ENCODE measurements at regions not wholly inside any gene's neighbourhood (a gene's known extent, or its start where the extent isn't known, plus 50 kb on each side); places are given as distances from the start of the nearest gene placed in this dataset.

DNA sequence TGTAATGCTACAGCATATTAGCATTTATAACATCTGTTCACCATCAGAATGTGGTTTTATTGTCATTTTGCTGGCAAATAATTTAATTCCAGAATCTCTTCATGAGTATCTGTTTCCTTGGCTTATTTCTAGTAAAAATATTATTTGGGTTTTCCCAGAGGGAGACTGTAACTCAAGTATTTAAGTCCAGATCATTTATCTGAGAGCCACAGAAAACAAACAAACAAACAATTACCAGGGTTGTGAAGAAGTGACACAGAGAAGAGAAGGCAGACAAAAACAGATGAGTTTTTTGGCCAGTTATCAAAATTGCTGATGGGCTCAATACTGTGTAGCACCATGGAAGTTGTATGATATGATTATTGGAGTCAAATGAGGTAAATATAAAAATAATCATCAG is 515.1 kb downstream of the TECRL start:
- ChIA-PET POLR2A (ENCODE audit: low non-redundant PET) (no interaction called here), CTCF (no interaction called here)
- Histone ChIP-seq H3K27me3 (replicated peaks; ENCODE audit: insufficient read depth, low read depth, low read length, poor library complexity) (no peaks in the 10 kb centered on the region), H3K27ac (ENCODE audit: low read depth, low read length, poor library complexity, severe bottlenecking) (no peak overlapping the region), H3K9me3 (ENCODE audit: low read depth, low read length, poor library complexity, severe bottlenecking) (no peaks in the 10 kb centered on the region), H3K4me1 (ENCODE audit: insufficient read depth, low read length, poor library complexity, severe bottlenecking) (no peaks in the 10 kb centered on the region), H3K4me3 (ENCODE audit: low read depth, low read length, poor library complexity, severe bottlenecking) (no peak overlapping the region), H3K36me3 (ENCODE audit: insufficient read depth, low read length, poor library complexity, severe bottlenecking) (no peaks in the 10 kb centered on the region)
- no peak for TF ChIP-seq EZH2 (IDR thresholded peaks at IDR 0.05; ENCODE audit: borderline replicate concordance, low read depth, low read length, poor library complexity, severe bottlenecking)
- TF ChIP-seq, protein P1, sequence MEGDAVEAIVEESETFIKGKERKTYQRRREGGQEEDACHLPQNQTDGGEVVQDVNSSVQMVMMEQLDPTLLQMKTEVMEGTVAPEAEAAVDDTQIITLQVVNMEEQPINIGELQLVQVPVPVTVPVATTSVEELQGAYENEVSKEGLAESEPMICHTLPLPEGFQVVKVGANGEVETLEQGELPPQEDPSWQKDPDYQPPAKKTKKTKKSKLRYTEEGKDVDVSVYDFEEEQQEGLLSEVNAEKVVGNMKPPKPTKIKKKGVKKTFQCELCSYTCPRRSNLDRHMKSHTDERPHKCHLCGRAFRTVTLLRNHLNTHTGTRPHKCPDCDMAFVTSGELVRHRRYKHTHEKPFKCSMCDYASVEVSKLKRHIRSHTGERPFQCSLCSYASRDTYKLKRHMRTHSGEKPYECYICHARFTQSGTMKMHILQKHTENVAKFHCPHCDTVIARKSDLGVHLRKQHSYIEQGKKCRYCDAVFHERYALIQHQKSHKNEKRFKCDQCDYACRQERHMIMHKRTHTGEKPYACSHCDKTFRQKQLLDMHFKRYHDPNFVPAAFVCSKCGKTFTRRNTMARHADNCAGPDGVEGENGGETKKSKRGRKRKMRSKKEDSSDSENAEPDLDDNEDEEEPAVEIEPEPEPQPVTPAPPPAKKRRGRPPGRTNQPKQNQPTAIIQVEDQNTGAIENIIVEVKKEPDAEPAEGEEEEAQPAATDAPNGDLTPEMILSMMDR (conservative IDR thresholded peaks at IDR 0.05; ENCODE audit: low read depth, low read length): no peak
- BruUV-seq (replicated peaks): no TSS peak
- DNase-seq (ENCODE audit: low spot score): no peak
- intact Hi-C loops (cut with micrococcal nuclease; ENCODE audit: unreplicated experiment): no loop called here

DNA sequence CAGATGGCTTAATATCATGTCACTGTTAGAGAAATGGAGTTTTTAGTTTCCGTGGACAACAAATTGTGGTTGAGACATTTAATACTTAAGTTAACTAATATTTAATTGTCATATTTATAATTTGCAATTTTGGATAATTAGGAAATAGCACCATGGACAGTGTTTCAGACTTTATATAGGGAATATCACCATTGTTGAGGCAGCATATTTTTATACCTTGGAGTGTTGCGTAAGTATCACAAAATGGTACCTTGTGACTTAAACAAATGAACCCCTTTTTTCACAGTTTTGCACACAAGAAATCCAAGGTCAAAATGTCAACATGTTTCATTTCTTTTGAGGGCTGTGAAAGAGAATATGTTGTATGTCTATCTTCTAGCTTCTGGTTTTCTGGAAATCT is 539.9 kb downstream of the TECRL start:
- no peaks in the 10 kb centered on the region for H3K9me3 ChIP-seq (ENCODE audit: low read depth, low read length, poor library complexity, severe bottlenecking)
- CTCF ChIA-PET: no interaction called here
- no peak overlapping the region for H3K4me3 ChIP-seq (ENCODE audit: low read depth, low read length, poor library complexity, severe bottlenecking)
- no peak overlapping the region for H3K27ac ChIP-seq (ENCODE audit: low read depth, low read length, poor library complexity, severe bottlenecking)
- H3K27me3 ChIP-seq (replicated peaks; ENCODE audit: insufficient read depth, low read depth, low read length, poor library complexity): no peaks in the 10 kb centered on the region
- TF ChIP-seq EZH2 (IDR thresholded peaks at IDR 0.05; ENCODE audit: borderline replicate concordance, low read depth, low read length, poor library complexity, severe bottlenecking): no peak
- TF ChIP-seq, protein P1 (conservative IDR thresholded peaks at IDR 0.05; ENCODE audit: low read depth, low read length): no peak
- no TSS peak for BruUV-seq (replicated peaks)
- intact Hi-C loops (cut with micrococcal nuclease; ENCODE audit: unreplicated experiment): no loop called here
- POLR2A ChIA-PET (ENCODE audit: low non-redundant PET): no interaction called here
- H3K4me1 ChIP-seq (ENCODE audit: insufficient read depth, low read length, poor library complexity, severe bottlenecking): no peaks in the 10 kb centered on the region
- DNase-seq (ENCODE audit: low spot score): no peak
- H3K36me3 ChIP-seq (ENCODE audit: insufficient read depth, low read length, poor library complexity, severe bottlenecking): no peaks in the 10 kb centered on the region

DNA sequence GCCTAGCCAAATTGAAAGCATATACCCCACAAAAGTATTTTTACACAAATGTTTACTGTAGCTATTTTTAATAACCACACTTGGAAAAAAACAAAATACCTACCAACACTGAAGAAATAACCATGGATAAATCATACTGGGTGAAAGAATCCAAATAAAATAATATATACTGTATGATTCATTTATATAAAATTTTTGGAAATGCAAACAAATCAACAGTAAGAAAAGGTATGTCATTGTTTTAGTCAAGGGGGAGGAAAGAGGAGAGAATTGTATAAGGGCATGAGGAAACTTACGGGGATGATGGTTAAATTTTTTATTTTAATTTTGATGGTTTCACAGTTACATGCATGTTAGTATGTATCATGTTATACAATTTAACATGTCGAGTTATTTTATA is 557.8 kb downstream of the TECRL start:
- intact Hi-C loops (cut with micrococcal nuclease; ENCODE audit: unreplicated experiment): no loop called here
- Histone ChIP-seq H3K9me3 (ENCODE audit: low read depth, low read length, poor library complexity, severe bottlenecking) (no peaks in the 10 kb centered on the region), H3K27ac (ENCODE audit: low read depth, low read length, poor library complexity, severe bottlenecking) (no peak overlapping the region), H3K36me3 (ENCODE audit: insufficient read depth, low read length, poor library complexity, severe bottlenecking) (no peaks in the 10 kb centered on the region), H3K27me3 (replicated peaks; ENCODE audit: insufficient read depth, low read depth, low read length, poor library complexity) (no peaks in the 10 kb centered on the region), H3K4me1 (ENCODE audit: insufficient read depth, low read length, poor library complexity, severe bottlenecking) (no peaks in the 10 kb centered on the region), H3K4me3 (ENCODE audit: low read depth, low read length, poor library complexity, severe bottlenecking) (no peak overlapping the region)
- TF ChIP-seq EZH2 (IDR thresholded peaks at IDR 0.05; ENCODE audit: borderline replicate concordance, low read depth, low read length, poor library complexity, severe bottlenecking): no peak
- TF ChIP-seq, protein P1 (conservative IDR thresholded peaks at IDR 0.05; ENCODE audit: low read depth, low read length): no peak
- CTCF ChIA-PET: no interaction called here
- BruUV-seq (replicated peaks): no TSS peak
- no peak for DNase-seq (ENCODE audit: low spot score)
- POLR2A ChIA-PET (ENCODE audit: low non-redundant PET): no interaction called here

Data from A673 (cell line).